Stimulated activated CD8-positive, alpha-beta memory T cell treated with anti-CD3 and anti-CD28 coated beads, Interleukin-4, amount 100 ng/mL, for 4 hours (primary cell): ENCODE measurements at regions not wholly inside any gene's neighbourhood (a gene's known extent, or its start where the extent isn't known, plus 50 kb on each side); places are given as distances from the start of the nearest gene placed in this dataset.

Source experiments
- DNase-seq, 2 donors: peaks; one replicate each; pipeline ENCODE4 v3.0.0-alpha.2; 2020; ENCODE audit warnings: low read depth in 2 of 2, low spot score in 1 of 2

- no peak for DNase-seq
Observed at GRCh38 chr6:105967917-105968602, 118.1 kb upstream of the PRDM1 start.

DNA sequence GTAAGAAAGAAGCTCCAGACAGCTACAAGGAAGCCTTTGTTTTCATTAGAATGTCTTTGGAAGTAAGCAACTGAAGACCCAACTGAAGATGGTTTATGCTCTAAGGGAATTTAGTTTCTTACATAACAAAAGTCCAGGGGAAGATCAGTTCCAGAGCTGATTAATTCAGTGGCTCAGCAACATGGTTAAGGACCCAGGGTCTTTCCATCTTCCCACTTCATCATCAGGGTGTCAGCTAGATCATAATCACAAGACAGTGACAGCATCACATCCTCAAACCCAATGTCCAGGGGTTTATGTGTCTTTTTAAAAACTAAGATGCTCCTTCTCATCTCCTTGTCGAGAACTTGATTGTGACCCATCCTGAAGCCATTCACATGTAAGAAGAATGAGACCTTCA is 119.7 kb upstream of the PRDM1 start:
- DNase-seq = no peak

DNA sequence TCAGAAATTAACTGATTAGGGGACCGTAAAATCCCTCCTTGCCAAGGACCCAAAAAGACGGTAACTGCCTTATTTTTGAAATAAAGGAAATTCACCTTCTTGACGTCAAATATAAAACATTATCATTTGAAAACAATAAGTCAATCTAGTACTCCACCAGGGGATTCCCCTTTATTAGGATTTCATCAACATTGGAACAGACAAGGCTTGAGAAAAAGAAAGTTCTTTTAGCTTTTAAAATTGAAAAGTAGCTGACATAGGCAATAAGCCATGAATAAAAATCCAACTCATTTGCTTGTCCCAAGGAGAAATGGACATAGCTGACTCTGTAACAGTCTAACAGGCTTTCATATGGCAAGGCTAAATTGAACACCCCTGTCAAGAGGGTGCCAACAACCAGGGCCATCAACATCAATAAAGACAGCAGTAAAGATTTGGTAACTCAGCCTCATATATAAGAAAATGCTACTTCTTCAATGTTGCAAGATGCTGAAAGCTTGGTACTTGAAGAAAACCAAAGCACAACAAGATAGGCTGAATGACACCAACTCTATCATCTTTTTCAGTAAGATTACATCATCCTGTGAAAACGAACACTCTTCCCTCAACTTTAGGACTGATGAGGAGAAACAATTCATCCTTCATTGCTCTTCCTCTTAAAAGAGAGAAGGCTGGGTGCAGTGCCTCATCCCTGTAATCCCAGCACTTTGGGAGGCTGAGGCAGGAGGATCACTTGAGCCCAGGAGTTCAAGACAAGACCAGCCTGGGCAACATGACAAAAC is 121.0 kb upstream of the PRDM1 start:
- no peak for DNase-seq

GRCh38 chr6:105954148-105954547 is 132.0 kb upstream of the PRDM1 start:
- DNase-seq = no peak

DNA sequence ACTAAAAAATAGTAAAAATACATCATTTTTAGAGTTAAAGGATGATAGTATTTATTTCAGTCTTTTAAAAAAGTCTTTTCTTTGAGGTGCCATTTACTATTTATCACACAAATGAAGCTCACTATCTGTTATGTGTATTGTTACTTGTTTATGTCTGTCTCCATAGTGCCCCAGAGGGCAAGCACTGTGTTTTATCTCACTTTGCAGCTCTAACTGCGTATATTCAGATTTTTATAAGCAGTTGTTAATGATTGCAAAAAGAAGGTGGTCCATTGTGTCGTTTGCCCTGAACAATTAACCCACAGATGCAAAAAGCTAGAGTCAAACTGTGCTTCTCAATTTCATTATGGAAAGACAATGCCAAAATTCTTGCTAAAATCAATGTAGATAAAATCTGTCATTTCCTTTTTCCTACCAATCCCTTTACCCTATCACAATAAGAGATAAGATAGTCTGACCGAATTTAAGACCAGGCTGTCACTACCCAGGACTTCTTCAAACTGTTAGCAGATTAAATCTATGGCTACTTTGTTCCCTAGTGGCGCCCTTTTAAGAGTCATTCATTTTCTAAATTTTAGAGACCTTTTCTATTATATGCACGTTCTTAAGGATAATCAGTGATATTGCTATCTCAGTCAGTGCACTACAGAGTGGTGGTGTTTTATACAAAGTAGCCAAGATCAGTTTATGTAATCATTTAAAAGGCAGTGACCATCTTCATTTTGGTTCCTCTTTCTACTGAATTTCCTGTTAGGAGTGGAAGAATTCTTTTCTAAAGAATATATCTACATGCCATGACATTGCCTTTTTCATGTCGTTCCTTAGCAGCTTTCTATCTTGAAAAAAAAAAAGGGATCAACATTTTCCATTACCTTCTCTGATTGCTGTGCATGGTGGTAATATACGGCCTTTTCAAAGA is 133.1 kb upstream of the PRDM1 start:
- no peak for DNase-seq

- no peak for DNase-seq
Observed at GRCh38 chr6:105952326-105952725, 133.8 kb upstream of the PRDM1 start.

- no peak for DNase-seq
Observed at GRCh38 chr6:105951322-105951721, 134.8 kb upstream of the PRDM1 start.

- no peak for DNase-seq
Observed at GRCh38 chr6:105949869-105950268, 136.3 kb upstream of the PRDM1 start.

GRCh38 chr6:105943514-105943913 is 142.6 kb upstream of the PRDM1 start:
- DNase-seq = no peak

DNA sequence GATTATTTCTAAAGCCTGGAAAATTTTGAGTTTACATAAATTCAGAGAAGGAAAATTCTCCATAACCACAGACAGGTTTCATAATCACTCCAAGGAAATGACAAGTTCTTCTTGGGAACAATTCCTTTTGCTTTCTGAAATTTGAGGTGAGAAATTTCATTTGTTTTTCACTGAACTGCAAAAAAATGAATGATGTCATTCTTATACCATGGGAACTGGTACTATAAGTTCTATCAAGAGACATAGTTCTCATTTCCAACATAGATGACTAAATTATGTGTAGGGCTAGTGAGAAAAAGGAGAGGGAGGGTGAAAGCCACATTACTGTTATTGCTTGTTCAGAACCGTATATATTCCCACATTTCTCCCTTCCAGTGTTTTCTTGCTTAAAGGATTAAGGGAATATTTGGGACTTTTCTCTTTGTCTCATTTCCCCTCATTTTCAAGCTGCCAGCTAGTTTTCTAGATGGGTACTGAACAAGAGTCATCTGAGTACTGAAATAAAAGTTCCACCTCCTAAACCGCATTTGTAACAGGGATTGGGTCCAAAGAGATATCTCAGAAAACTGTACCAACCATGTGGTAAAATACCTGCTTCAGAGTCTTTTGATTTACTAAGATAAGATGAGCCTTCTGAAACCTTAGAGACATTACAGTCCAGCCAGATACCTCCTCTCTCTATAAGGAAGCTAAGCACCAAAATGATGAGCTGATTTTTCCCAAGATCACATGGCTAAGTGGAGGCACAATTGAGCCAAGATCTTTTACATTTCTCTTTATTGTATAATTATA is 144.3 kb upstream of the PRDM1 start:
- no peak for DNase-seq

GRCh38 chr6:105940990-105941389 is 145.1 kb upstream of the PRDM1 start:
- DNase-seq = no peak

DNA sequence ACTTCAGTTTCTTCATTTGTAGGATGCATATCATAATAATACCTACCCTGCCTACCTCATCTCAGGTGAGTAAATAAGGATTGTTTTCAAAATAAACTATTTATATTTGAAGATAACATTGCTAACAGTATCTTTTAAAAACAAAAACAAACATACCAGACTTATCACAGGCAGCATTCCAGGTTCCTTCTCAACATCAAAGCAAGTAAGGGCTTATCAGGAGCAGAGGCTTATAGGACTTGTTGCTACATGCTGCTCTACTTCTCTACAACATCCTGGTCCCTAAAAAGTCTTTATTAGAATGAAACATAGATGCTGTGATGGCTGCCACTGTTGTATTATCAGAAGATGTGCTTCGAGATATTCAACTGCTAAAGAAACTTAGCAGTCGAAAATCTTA is 149.2 kb upstream of the PRDM1 start:
- DNase-seq = no peak

DNA sequence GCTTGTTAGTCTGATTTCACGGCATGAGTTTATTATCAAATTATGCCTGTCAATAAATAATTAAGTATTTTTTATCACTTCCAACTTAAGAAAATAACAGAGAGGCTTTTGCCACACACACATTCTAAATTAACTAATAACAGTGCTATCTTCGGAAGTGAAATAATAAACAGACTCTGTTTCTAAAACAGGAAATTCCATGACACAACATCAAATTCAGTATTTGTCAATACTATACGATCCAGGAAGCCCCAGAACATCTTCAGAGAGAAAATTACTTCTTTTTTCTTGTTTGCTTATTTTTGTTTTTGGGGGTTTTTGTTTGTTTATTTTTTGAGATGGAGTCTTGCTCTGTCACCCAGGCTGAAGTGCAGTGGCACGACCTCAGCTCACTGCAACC is 150.7 kb upstream of the PRDM1 start:
- no peak for DNase-seq

GRCh38 chr6:105934708-105935107 is 151.4 kb upstream of the PRDM1 start:
- no peak for DNase-seq

- no peak for DNase-seq
Observed at GRCh38 chr6:105932440-105932839, 153.7 kb upstream of the PRDM1 start.

- no peak for DNase-seq
Observed at GRCh38 chr6:105929626-105930025, 156.5 kb upstream of the PRDM1 start.

- no peak for DNase-seq
Observed at GRCh38 chr6:105926318-105926717, 159.8 kb upstream of the PRDM1 start.

DNA sequence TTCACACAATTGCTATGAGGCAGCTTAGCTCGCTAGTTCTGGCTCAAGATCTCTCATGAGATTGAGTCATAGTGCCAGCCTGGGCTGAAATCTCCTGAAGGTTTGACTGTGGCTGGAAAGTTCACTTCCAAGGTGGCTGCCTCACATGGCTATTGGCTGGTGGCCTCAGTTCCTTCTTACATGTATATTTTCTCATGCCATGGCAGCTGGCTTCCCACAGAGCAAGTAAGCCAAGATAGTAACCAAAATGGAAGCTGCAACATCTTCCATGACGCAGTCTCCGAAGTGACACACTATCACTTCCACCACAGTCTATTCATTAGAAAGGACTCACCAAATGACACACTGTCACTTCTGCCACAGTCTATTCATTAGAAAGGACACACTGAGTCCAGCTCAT is 160.4 kb upstream of the PRDM1 start:
- DNase-seq = no peak

GRCh38 chr6:105921781-105922180 is 164.4 kb upstream of the PRDM1 start:
- no peak for DNase-seq

GRCh38 chr6:105920071-105920470 is 166.1 kb upstream of the PRDM1 start:
- DNase-seq = no peak
